Ascending aorta (tissue), 2 donors: ENCODE measurements at regions not wholly inside any gene's neighbourhood (a gene's known extent, or its start where the extent isn't known, plus 50 kb on each side); places are given as distances from the start of the nearest gene placed in this dataset.

Experiments used
- DNase-seq, 2 donors: peaks; one replicate each; pipeline ENCODE4 v3.0.0-alpha.2; 2019; ENCODE audit warnings: low spot score in 2 of 2
- H3K27ac ChIP-seq, 2 donors: fragments of 200-600 bp; sonication (generic); one replicate each; pipeline ENCODE4 v1.5.1; 2016 to 2017; ENCODE audit warnings: mild to moderate bottlenecking in 1 of 2
- H3K27me3 ChIP-seq: fragments of 200-600 bp; sonication (generic); one replicate; pipeline ENCODE4 v1.5.1; 2017
- H3K36me3 ChIP-seq, 2 donors: fragments of 200-600 bp; sonication (generic); one replicate each; pipeline ENCODE4 v1.5.1; 2016
- H3K4me1 ChIP-seq, 2 donors: fragments of 200-600 bp; sonication (generic); one replicate each; pipeline ENCODE4 v1.5.1; 2016 to 2017; ENCODE audit warnings: mild to moderate bottlenecking in 1 of 2
- H3K4me3 ChIP-seq, 2 donors: fragments of 200-600 bp; sonication (generic); one replicate each; pipeline ENCODE4 v1.5.1; 2016 to 2017; ENCODE audit warnings: mild to moderate bottlenecking in 1 of 2
- H3K9me3 ChIP-seq, 2 donors: fragments of 200-600 bp; sonication (generic); one replicate each; pipeline ENCODE4 v1.5.1; 2016
- CTCF ChIP-seq, 3 experiments: fragments of 200-600 bp in 2 of 3; fragments of 450-650 bp in 1 of 3; sonication (generic) in 2 of 3; IDR thresholded peaks; one replicate each; pipeline ENCODE4 v1.5.1; 2016 to 2019; ENCODE audit warnings: antibody characterized with exemption in 3 of 3, mild to moderate bottlenecking in 1 of 3, moderate library complexity in 1 of 3
- intact Hi-C: fragments of 100-400 bp; cut with DNase I; formaldehyde crosslinking; loops from one replicate; pipeline ENCODE4 v1.15.1; 2023

- Histone ChIP-seq H3K4me1 (no peaks in the 10 kb centered on the region), H3K27ac (no peak overlapping the region), H3K9me3 (no peaks in the 10 kb centered on the region), H3K36me3 (no peaks in the 10 kb centered on the region), H3K27me3 (no peaks in the 10 kb centered on the region), H3K4me3 (no peak overlapping the region)
- DNase-seq = no peak
- intact Hi-C loops = no loop called here
- no peak for TF ChIP-seq CTCF (IDR thresholded peaks at IDR 0.05)
Observed at GRCh38 chr5:93674866-93675459, 66.4 kb downstream of the POU5F2 start.

DNA sequence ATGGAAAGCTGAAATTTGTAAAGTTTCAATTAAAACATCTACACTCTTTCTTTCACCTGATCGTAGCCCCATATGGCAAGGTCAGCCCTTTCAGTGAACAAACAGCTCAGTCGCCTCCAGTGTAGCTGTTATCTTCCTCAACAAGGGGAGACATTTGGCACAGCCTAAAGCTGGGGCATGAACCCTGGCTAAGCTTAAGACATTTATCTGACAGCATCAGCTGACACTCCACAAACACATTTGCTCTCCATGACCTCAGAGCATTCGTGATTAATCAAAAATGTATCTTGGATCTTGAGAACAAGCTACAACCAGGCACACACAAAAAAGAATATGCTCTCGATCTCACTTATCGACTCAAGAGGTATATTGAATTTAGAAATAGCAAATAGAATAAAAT is 67.3 kb downstream of the POU5F2 start:
- intact Hi-C loops = no loop called here
- DNase-seq = no peak
- no peak overlapping the region for H3K27ac ChIP-seq

GRCh38 chr5:93673316-93673954 is 68.0 kb downstream of the POU5F2 start:
- no peak overlapping the region for H3K4me3 ChIP-seq
- no peaks in the 10 kb centered on the region for H3K27me3 ChIP-seq
- H3K4me1 ChIP-seq = no peaks in the 10 kb centered on the region
- DNase-seq = no peak
- no peak for TF ChIP-seq CTCF (IDR thresholded peaks at IDR 0.05)
- no peaks in the 10 kb centered on the region for H3K36me3 ChIP-seq
- H3K27ac ChIP-seq = no peak overlapping the region
- H3K9me3 ChIP-seq = no peaks in the 10 kb centered on the region
- intact Hi-C loops = no loop called here

More for the DNA sequence above, 67.3 kb downstream of the POU5F2 start:
- Histone ChIP-seq H3K36me3 (no peaks in the 10 kb centered on the region), H3K27me3 (no peaks in the 10 kb centered on the region), H3K4me1 (no peaks in the 10 kb centered on the region), H3K4me3 (no peak overlapping the region), H3K9me3 (no peaks in the 10 kb centered on the region)
- no peak for TF ChIP-seq CTCF (IDR thresholded peaks at IDR 0.05)

- H3K27me3 ChIP-seq = no peaks in the 10 kb centered on the region
- intact Hi-C loops = no loop called here
- no peaks in the 10 kb centered on the region for H3K4me1 ChIP-seq
- no peak for DNase-seq
- H3K36me3 ChIP-seq = no peaks in the 10 kb centered on the region
- H3K4me3 ChIP-seq = no peak overlapping the region
- H3K9me3 ChIP-seq = no peaks in the 10 kb centered on the region
- no peak overlapping the region for H3K27ac ChIP-seq
- no peak for TF ChIP-seq CTCF (IDR thresholded peaks at IDR 0.05)
Observed at GRCh38 chr5:93665648-93666047, 75.8 kb downstream of the POU5F2 start.

- no peak overlapping the region for H3K27ac ChIP-seq
- H3K4me3 ChIP-seq = no peak overlapping the region
- H3K27me3 ChIP-seq = no peaks in the 10 kb centered on the region
- no peaks in the 10 kb centered on the region for H3K9me3 ChIP-seq
- TF ChIP-seq CTCF (IDR thresholded peaks at IDR 0.05) = no peak
- DNase-seq = no peak
- no peaks in the 10 kb centered on the region for H3K36me3 ChIP-seq
- H3K4me1 ChIP-seq = no peaks in the 10 kb centered on the region
- intact Hi-C loops = no loop called here
Observed at GRCh38 chr5:93660677-93661076, 77.7 kb downstream of the NR2F1 start.
